NB4 (cell line): ENCODE measurements at regions not wholly inside any gene's neighbourhood (a gene's known extent, or its start where the extent isn't known, plus 50 kb on each side); places are given as distances from the start of the nearest gene placed in this dataset.

Source experiments
- POLR2A ChIP-seq: IDR thresholded peaks from 2 replicates; pipeline ENCODE4 v1.6.1; 2011; ENCODE audit warnings: mild to moderate bottlenecking; ENCODE audit not compliant: insufficient read length; ENCODE audit errors: extremely low read depth
- TF ChIP-seq, protein P1 (sequence below): IDR thresholded peaks from one replicate; pipeline ENCODE4 v1.5.1; 2012; ENCODE audit warnings: low read depth, low read length

DNA sequence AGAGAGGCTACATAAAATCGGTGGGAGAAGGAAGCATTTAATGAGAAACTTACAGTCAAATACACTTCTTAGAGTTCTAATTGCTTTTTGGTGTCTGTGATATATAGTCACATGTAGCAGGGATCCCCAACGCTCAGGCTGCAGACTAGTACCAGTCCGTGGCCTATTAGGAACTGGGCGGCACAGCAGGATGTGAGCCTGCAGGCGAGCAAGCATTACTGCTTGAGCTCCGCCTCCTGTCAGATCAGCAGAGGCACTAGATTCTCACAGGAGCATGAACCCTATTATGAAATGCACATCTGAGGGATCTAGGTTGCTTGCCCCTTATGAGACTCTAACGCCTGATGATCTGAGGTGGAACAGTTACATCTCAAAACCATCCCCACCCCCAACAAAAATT lies 158.5 kb downstream of the TANC2 start:
- TF ChIP-seq, protein P1, sequence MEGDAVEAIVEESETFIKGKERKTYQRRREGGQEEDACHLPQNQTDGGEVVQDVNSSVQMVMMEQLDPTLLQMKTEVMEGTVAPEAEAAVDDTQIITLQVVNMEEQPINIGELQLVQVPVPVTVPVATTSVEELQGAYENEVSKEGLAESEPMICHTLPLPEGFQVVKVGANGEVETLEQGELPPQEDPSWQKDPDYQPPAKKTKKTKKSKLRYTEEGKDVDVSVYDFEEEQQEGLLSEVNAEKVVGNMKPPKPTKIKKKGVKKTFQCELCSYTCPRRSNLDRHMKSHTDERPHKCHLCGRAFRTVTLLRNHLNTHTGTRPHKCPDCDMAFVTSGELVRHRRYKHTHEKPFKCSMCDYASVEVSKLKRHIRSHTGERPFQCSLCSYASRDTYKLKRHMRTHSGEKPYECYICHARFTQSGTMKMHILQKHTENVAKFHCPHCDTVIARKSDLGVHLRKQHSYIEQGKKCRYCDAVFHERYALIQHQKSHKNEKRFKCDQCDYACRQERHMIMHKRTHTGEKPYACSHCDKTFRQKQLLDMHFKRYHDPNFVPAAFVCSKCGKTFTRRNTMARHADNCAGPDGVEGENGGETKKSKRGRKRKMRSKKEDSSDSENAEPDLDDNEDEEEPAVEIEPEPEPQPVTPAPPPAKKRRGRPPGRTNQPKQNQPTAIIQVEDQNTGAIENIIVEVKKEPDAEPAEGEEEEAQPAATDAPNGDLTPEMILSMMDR, result no peak
- TF ChIP-seq POLR2A, result no peak
